ENCODE measurements at regions not wholly inside any gene's neighbourhood (a gene's known extent, or its start where the extent isn't known, plus 50 kb on each side); places are given as distances from the start of the nearest gene placed in this dataset.
A peak's percentile ranks its signal among the peaks of the same experiment; 100 is the strongest.

DNA sequence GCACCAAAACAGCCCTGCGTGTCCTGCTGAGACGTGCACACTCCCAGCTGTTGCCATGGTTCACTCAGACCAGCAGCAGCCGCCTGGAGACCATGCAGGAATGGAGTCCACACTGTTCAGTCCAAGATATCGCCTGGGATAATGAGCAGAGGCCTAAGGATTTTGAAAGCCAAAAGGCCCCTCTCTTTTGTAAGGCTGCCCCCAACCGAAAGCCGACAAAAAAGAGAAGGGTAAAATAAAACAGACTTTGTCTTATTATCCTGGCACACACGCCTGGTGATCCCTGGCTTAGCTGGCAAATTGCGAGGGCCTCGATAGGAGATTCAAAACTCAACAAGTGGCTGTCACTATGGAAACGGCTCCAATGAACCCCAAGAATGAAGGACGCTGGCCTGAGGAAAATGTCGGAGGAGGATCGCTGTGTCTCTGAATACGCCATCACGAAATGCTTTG is 263.6 kb downstream of the SKIDA1 start:
- TF ChIP-seq, protein P1, sequence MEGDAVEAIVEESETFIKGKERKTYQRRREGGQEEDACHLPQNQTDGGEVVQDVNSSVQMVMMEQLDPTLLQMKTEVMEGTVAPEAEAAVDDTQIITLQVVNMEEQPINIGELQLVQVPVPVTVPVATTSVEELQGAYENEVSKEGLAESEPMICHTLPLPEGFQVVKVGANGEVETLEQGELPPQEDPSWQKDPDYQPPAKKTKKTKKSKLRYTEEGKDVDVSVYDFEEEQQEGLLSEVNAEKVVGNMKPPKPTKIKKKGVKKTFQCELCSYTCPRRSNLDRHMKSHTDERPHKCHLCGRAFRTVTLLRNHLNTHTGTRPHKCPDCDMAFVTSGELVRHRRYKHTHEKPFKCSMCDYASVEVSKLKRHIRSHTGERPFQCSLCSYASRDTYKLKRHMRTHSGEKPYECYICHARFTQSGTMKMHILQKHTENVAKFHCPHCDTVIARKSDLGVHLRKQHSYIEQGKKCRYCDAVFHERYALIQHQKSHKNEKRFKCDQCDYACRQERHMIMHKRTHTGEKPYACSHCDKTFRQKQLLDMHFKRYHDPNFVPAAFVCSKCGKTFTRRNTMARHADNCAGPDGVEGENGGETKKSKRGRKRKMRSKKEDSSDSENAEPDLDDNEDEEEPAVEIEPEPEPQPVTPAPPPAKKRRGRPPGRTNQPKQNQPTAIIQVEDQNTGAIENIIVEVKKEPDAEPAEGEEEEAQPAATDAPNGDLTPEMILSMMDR (IDR thresholded peaks at IDR 0.05; ENCODE audit: insufficient read depth, low read length, severe bottlenecking): no peak
- no peak for FAIRE-seq
- H3K36me3 ChIP-seq (ENCODE audit: control insufficient read depth, insufficient read depth, low read length): no peaks in the 10 kb centered on the region
- H3K27me3 ChIP-seq (ENCODE audit: control insufficient read depth, insufficient read depth, low read length): no peaks in the 10 kb centered on the region
- no peak overlapping the region for H3K4me3 ChIP-seq (ENCODE audit: low read depth, low read length)
- DNase-seq (ENCODE audit: low read depth): no peak

- TF ChIP-seq, protein P1 (IDR thresholded peaks at IDR 0.05; ENCODE audit: insufficient read depth, low read length, severe bottlenecking): no peak
- Histone ChIP-seq H3K27me3 (ENCODE audit: control insufficient read depth, insufficient read depth, low read length) (no peaks in the 10 kb centered on the region), H3K36me3 (ENCODE audit: control insufficient read depth, insufficient read depth, low read length) (no peaks in the 10 kb centered on the region), H3K4me3 (ENCODE audit: low read depth, low read length) (no peak overlapping the region)
- FAIRE-seq: no peak
- DNase-seq (ENCODE audit: low read depth): no peak
These were observed 264.9 kb downstream of the SKIDA1 start for GRCh38 chr10:21260506-21261149.

DNA sequence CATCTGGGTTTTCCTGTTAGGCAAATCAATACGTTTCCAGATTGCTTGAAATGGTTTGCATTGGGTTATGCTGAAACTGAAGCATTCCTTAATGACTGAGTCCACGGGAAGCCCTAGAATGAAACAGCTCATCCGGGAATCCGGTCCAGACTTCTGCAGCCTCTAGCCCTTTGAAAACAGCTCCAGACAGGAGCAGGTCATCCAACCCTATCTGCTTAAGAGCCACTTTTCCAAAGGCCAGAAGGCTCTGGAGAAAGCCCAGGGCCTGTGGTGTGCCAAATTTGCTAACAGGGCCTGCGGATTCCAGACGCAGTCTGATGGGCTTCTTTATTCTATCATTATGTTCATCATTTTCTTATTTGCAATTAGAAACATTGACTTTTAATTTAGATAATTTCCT is 265.4 kb downstream of the SKIDA1 start:
- TF ChIP-seq, protein P1 (IDR thresholded peaks at IDR 0.05; ENCODE audit: insufficient read depth, low read length, severe bottlenecking): no peak
- Histone ChIP-seq H3K4me3 (ENCODE audit: low read depth, low read length) (no peak overlapping the region), H3K36me3 (ENCODE audit: control insufficient read depth, insufficient read depth, low read length) (no peaks in the 10 kb centered on the region), H3K27me3 (ENCODE audit: control insufficient read depth, insufficient read depth, low read length) (no peaks in the 10 kb centered on the region)
- no peak for DNase-seq (ENCODE audit: low read depth)
- FAIRE-seq: no peak

GRCh38 chr10:21257919-21258318 is 267.6 kb downstream of the SKIDA1 start:
- TF ChIP-seq, protein P1 (IDR thresholded peaks at IDR 0.05; ENCODE audit: insufficient read depth, low read length, severe bottlenecking): no peak
- DNase-seq (ENCODE audit: low read depth): peak; percentile 10
- no peak for FAIRE-seq
- Histone ChIP-seq H3K4me3 (ENCODE audit: low read depth, low read length) (no peak overlapping the region), H3K27me3 (ENCODE audit: control insufficient read depth, insufficient read depth, low read length) (no peaks in the 10 kb centered on the region), H3K36me3 (ENCODE audit: control insufficient read depth, insufficient read depth, low read length) (no peaks in the 10 kb centered on the region)

- no peak overlapping the region for H3K4me3 ChIP-seq (ENCODE audit: low read depth, low read length)
- no peaks in the 10 kb centered on the region for H3K27me3 ChIP-seq (ENCODE audit: control insufficient read depth, insufficient read depth, low read length)
- no peak for DNase-seq (ENCODE audit: low read depth)
- TF ChIP-seq, protein P1 (IDR thresholded peaks at IDR 0.05; ENCODE audit: insufficient read depth, low read length, severe bottlenecking): no peak
- FAIRE-seq: no peak
- no peaks in the 10 kb centered on the region for H3K36me3 ChIP-seq (ENCODE audit: control insufficient read depth, insufficient read depth, low read length)
These were observed 268.3 kb downstream of the SKIDA1 start for GRCh38 chr10:21257191-21257590.

DNA sequence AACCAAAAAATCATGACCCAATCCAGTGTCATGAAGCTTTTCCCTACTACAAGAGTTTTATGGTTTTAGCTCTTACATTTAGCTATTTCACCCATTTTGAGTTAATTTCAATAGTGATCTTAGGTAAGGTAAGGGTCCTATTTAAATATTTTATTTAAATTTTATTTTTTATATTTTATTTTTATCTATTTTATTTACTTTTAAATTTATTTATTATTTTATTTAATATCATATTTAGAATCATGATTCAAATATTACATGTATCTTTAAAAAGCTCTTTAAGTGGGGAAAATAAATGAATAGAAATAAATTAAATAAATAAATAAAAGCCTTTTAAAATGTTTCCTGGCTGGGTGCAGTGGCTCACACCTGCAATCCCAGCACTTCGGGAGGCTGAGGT is 276.0 kb downstream of the SKIDA1 start:
- Histone ChIP-seq H3K36me3 (ENCODE audit: control insufficient read depth, insufficient read depth, low read length) (no peaks in the 10 kb centered on the region), H3K4me3 (ENCODE audit: low read depth, low read length) (no peak overlapping the region), H3K27me3 (ENCODE audit: control insufficient read depth, insufficient read depth, low read length) (no peaks in the 10 kb centered on the region)
- DNase-seq (ENCODE audit: low read depth) (no peak), FAIRE-seq (no peak)
- TF ChIP-seq, protein P1 (IDR thresholded peaks at IDR 0.05; ENCODE audit: insufficient read depth, low read length, severe bottlenecking): no peak

Measured in bronchial epithelial cell (primary cell).